ENCODE measurements at regions not wholly inside any gene's neighbourhood (a gene's known extent, or its start where the extent isn't known, plus 50 kb on each side); places are given as distances from the start of the nearest gene placed in this dataset.

DNA sequence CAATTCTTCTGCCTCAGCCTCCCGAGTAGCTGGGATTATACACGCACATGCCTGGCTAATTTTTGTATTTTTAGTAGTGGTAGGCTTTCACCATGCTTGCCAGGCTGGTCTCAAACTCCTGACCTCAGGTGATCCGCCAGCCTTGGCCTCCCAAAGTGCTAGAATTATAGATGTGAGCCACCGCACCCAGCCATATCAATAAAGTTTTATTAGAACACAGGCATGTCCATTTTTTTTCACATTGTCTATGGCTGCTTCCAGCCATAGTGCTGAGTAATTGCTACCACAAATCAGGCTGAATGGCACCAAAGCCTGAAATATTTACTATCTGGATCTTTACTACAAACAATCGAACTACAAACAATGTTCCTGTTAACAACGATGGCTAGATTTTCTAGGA is 114.4 kb upstream of the IRX6 start:
- TF ChIP-seq, protein P1, sequence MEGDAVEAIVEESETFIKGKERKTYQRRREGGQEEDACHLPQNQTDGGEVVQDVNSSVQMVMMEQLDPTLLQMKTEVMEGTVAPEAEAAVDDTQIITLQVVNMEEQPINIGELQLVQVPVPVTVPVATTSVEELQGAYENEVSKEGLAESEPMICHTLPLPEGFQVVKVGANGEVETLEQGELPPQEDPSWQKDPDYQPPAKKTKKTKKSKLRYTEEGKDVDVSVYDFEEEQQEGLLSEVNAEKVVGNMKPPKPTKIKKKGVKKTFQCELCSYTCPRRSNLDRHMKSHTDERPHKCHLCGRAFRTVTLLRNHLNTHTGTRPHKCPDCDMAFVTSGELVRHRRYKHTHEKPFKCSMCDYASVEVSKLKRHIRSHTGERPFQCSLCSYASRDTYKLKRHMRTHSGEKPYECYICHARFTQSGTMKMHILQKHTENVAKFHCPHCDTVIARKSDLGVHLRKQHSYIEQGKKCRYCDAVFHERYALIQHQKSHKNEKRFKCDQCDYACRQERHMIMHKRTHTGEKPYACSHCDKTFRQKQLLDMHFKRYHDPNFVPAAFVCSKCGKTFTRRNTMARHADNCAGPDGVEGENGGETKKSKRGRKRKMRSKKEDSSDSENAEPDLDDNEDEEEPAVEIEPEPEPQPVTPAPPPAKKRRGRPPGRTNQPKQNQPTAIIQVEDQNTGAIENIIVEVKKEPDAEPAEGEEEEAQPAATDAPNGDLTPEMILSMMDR (conservative IDR thresholded peaks at IDR 0.05; ENCODE audit: low read depth, low read length), result no peak
- TF ChIP-seq, protein P2, sequence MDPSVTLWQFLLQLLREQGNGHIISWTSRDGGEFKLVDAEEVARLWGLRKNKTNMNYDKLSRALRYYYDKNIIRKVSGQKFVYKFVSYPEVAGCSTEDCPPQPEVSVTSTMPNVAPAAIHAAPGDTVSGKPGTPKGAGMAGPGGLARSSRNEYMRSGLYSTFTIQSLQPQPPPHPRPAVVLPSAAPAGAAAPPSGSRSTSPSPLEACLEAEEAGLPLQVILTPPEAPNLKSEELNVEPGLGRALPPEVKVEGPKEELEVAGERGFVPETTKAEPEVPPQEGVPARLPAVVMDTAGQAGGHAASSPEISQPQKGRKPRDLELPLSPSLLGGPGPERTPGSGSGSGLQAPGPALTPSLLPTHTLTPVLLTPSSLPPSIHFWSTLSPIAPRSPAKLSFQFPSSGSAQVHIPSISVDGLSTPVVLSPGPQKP (IDR thresholded peaks at IDR 0.05; ENCODE audit: borderline replicate concordance, low read depth, low read length), result no peak
- TF ChIP-seq NFE2L2 (IDR thresholded peaks at IDR 0.05; ENCODE audit: low read depth, low read length) (no peak), POLR2A (IDR thresholded peaks at IDR 0.05; ENCODE audit: low read depth, low read length) (no peak), SMC3 (IDR thresholded peaks at IDR 0.05; ENCODE audit: low read depth, low read length) (no peak), FOS (IDR thresholded peaks at IDR 0.05; ENCODE audit: low read depth, low read length) (no peak), RCOR1 (IDR thresholded peaks at IDR 0.05; ENCODE audit: insufficient replicate concordance, low read length) (no peak), RAD21 (IDR thresholded peaks at IDR 0.05; ENCODE audit: low read length) (no peak), CEBPB (IDR thresholded peaks at IDR 0.05; ENCODE audit: low read depth, low read length) (no peak), RFX5 (IDR thresholded peaks at IDR 0.05; ENCODE audit: low read depth, low read length) (no peak), BHLHE40 (IDR thresholded peaks at IDR 0.05; ENCODE audit: low read depth, low read length) (no peak), CHD1 (IDR thresholded peaks at IDR 0.05; ENCODE audit: low read depth, low read length) (no peak), MXI1 (IDR thresholded peaks at IDR 0.05; ENCODE audit: borderline replicate concordance, low read depth, low read length) (no peak)

All from IMR-90 (cell line).